A673 (cell line): ENCODE measurements at regions not wholly inside any gene's neighbourhood (a gene's known extent, or its start where the extent isn't known, plus 50 kb on each side); places are given as distances from the start of the nearest gene placed in this dataset.

Experiments used
- CTCF ChIP-seq: fragments of 300-800, 200-600 bp; sonication (generic); conservative IDR thresholded peaks from 2 replicates; pipeline ENCODE4 v1.5.1; 2017; ENCODE audit warnings: low read depth, mild to moderate bottlenecking, antibody characterized with exemption, low read length, moderate library complexity, mixed read lengths
- EZH2 ChIP-seq: fragments of 200-600 bp; sonication (generic); IDR thresholded peaks from 2 replicates; pipeline ENCODE4 v1.6.1; 2017; ENCODE audit warnings: borderline replicate concordance, low read depth, mild to moderate bottlenecking, mixed read lengths, antibody characterized with exemption, low read length; ENCODE audit not compliant: poor library complexity, severe bottlenecking

- no peak for TF ChIP-seq CTCF
- no peak for TF ChIP-seq EZH2
Observed at GRCh38 chr21:19713313-19713712, 1284.9 kb upstream of the NCAM2 start.
